Spleen (tissue), 7 donors: ENCODE measurements at regions not wholly inside any gene's neighbourhood (a gene's known extent, or its start where the extent isn't known, plus 50 kb on each side); places are given as distances from the start of the nearest gene placed in this dataset.

Source experiments
- POLR2A ChIP-seq, 3 donors: fragments of 450-650 bp; IDR thresholded peaks; one replicate each; pipeline ENCODE4 v1.5.1; 2017; ENCODE audit warnings: antibody characterized with exemption in 3 of 3, mild to moderate bottlenecking in 1 of 3
- POLR2AphosphoS5 ChIP-seq, 3 donors: sonication (generic); formaldehyde crosslinking; IDR thresholded peaks; one replicate each; pipeline ENCODE4 v1.5.1; 2017; ENCODE audit warnings: antibody characterized with exemption in 3 of 3
- TF ChIP-seq, protein P1 (sequence below), 11 experiments: fragments of 200-600 bp in 7 of 11; fragments of 450-650 bp in 4 of 11; sonication (generic) in 4 of 11; IDR thresholded peaks in 8 of 11; conservative IDR thresholded peaks in 3 of 11; 1 replicate in 7 of 11; 2 replicates in 4 of 11; pipeline versions ENCODE4 v1.4.0 to v1.8.0; 2016 to 2021; ENCODE audit warnings: antibody characterized with exemption in 11 of 11, inconsistent platforms in 4 of 11, mild to moderate bottlenecking in 1 of 11
- donor health status: DM: no; HTN: no; CAD: no; lungs with moderate emphysema.
- donor health status: DM: no; HTN: no; CAD: no.
- donor health status: DM: no; HTN: no; CAD: no.

DNA sequence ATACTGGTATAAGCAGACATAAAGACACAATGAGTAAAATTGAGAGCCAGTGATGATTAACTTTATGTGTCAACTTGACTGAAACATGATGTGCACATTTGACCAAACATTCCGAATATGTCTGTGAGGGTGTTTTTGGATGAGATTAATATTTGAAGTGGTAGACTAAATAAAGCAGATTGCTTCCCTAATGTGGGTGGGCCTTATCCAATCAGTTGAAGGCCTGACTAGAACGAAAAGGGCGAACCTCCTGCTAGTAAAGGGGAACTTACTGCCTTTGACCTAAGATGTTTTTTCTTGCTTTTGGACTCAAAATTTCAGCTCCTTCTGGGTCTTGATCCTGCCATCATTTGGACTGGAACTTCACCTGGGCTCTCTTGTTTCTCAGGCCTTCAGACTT, 1387.7 kb upstream of the CDH6 start:
- TF ChIP-seq POLR2A (IDR thresholded peaks at IDR 0.05) (no peak), POLR2AphosphoS5 (IDR thresholded peaks at IDR 0.05) (no peak)
- TF ChIP-seq, protein P1, sequence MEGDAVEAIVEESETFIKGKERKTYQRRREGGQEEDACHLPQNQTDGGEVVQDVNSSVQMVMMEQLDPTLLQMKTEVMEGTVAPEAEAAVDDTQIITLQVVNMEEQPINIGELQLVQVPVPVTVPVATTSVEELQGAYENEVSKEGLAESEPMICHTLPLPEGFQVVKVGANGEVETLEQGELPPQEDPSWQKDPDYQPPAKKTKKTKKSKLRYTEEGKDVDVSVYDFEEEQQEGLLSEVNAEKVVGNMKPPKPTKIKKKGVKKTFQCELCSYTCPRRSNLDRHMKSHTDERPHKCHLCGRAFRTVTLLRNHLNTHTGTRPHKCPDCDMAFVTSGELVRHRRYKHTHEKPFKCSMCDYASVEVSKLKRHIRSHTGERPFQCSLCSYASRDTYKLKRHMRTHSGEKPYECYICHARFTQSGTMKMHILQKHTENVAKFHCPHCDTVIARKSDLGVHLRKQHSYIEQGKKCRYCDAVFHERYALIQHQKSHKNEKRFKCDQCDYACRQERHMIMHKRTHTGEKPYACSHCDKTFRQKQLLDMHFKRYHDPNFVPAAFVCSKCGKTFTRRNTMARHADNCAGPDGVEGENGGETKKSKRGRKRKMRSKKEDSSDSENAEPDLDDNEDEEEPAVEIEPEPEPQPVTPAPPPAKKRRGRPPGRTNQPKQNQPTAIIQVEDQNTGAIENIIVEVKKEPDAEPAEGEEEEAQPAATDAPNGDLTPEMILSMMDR (IDR thresholded peaks at IDR 0.05 in 8 of 11, conservative IDR thresholded peaks at IDR 0.05 in 3 of 11) = no peak
